PC-3 (cell line): ENCODE measurements at regions not wholly inside any gene's neighbourhood (a gene's known extent, or its start where the extent isn't known, plus 50 kb on each side); places are given as distances from the start of the nearest gene placed in this dataset.

Experiments
- EZH2 ChIP-seq: fragments of 300-600 bp; sonication (generic); IDR thresholded peaks from one replicate; pipeline ENCODE4 v1.6.1; 2017; ENCODE audit warnings: antibody characterized with exemption, mild to moderate bottlenecking, low read length; ENCODE audit not compliant: unreplicated experiment
- TF ChIP-seq, protein P1 (sequence below): fragments of 300-600 bp; sonication (generic); conservative IDR thresholded peaks from 2 replicates; pipeline ENCODE4 v1.5.1; 2017; ENCODE audit warnings: antibody characterized with exemption, low read depth, mild to moderate bottlenecking, low read length

DNA sequence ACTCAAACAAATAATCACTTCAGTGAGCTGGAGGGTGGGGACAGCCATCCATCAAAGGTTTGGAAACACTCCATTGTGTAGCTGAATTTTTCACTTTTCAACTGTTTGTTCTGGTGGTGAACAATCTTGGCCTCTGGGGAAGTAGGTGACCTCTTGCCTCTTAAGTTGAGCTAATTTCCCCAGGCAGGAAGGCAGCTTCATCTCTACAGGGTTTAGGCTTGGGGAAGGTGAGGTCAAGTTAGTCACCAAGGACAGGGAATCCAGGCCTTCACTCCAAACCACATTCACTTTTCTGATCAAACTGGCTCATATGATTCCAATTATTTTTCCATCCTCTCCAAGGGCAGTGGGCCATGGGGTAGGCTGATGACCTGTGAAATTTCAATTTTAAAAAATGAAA, 138.3 kb upstream of the HABP2 start:
- TF ChIP-seq, protein P1, sequence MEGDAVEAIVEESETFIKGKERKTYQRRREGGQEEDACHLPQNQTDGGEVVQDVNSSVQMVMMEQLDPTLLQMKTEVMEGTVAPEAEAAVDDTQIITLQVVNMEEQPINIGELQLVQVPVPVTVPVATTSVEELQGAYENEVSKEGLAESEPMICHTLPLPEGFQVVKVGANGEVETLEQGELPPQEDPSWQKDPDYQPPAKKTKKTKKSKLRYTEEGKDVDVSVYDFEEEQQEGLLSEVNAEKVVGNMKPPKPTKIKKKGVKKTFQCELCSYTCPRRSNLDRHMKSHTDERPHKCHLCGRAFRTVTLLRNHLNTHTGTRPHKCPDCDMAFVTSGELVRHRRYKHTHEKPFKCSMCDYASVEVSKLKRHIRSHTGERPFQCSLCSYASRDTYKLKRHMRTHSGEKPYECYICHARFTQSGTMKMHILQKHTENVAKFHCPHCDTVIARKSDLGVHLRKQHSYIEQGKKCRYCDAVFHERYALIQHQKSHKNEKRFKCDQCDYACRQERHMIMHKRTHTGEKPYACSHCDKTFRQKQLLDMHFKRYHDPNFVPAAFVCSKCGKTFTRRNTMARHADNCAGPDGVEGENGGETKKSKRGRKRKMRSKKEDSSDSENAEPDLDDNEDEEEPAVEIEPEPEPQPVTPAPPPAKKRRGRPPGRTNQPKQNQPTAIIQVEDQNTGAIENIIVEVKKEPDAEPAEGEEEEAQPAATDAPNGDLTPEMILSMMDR, result no peak
- TF ChIP-seq EZH2, result no peak
